ENCODE measurements at regions not wholly inside any gene's neighbourhood (a gene's known extent, or its start where the extent isn't known, plus 50 kb on each side); places are given as distances from the start of the nearest gene placed in this dataset.

- TF ChIP-seq EZH2 (IDR thresholded peaks at IDR 0.05; ENCODE audit: low read depth) (no peak), CTCF (conservative IDR thresholded peaks at IDR 0.05) (no peak)
Measured at GRCh38 chr1:13929313-13929712, 229.3 kb downstream of the PRDM2 start.

Data from PC-9 (cell line).